ENCODE measurements at regions not wholly inside any gene's neighbourhood (a gene's known extent, or its start where the extent isn't known, plus 50 kb on each side); places are given as distances from the start of the nearest gene placed in this dataset.

DNA sequence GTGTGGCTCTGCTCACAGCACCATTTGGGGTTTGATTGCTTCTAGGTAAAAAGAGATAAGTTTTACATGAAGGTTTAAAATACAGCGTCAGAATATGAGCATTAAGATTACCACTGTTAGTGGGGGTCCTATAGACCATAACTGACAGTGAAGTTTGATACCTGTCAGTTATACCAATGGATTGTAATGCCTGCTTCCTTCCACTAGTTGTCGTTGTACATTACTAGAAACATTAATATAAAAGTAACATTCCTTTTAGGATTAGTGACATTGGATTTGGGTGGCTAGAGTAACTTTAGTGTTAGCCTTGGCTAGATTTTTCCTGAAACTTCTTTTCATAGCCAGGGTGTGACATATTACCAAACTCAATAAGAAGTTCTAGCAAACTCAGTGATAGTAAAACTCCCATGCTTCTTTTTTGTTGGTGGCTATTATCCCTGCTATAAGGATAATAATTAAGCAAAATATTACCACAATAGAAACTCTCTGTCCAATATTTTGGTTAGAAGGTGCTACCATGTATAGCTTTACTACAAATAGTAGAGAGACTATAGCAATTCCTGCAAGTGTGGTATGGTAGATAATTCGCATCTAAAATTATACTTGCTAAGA is 57.1 kb downstream of the FAM181B start:
- WGBS, 2 donors, result 53 to 69% methylated on average over 3 of the region's 3 CpGs
- no peak for DNase-seq
- H3K4me1 ChIP-seq, result no peaks in the 10 kb centered on the region
- no peak overlapping the region for H3K4me3 ChIP-seq
- TF ChIP-seq POLR2A (IDR thresholded peaks at IDR 0.05), result no peak
- TF ChIP-seq, protein P1, sequence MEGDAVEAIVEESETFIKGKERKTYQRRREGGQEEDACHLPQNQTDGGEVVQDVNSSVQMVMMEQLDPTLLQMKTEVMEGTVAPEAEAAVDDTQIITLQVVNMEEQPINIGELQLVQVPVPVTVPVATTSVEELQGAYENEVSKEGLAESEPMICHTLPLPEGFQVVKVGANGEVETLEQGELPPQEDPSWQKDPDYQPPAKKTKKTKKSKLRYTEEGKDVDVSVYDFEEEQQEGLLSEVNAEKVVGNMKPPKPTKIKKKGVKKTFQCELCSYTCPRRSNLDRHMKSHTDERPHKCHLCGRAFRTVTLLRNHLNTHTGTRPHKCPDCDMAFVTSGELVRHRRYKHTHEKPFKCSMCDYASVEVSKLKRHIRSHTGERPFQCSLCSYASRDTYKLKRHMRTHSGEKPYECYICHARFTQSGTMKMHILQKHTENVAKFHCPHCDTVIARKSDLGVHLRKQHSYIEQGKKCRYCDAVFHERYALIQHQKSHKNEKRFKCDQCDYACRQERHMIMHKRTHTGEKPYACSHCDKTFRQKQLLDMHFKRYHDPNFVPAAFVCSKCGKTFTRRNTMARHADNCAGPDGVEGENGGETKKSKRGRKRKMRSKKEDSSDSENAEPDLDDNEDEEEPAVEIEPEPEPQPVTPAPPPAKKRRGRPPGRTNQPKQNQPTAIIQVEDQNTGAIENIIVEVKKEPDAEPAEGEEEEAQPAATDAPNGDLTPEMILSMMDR (IDR thresholded peaks at IDR 0.05), result peak in 1 of 3 experiments; percentile 43
- no peak overlapping the region for H3K27ac ChIP-seq
- no peaks in the 10 kb centered on the region for H3K27me3 ChIP-seq
- intact Hi-C loops (cut with DNase I; ENCODE audit: low total_unique reads), result no loop called here
- H3K36me3 ChIP-seq (ENCODE audit: low read depth, missing control alignments), result no peaks in the 10 kb centered on the region
- no peaks in the 10 kb centered on the region for H3K9me3 ChIP-seq

- Histone ChIP-seq H3K27ac (no peak overlapping the region), H3K27me3 (no peaks in the 10 kb centered on the region), H3K9me3 (no peaks in the 10 kb centered on the region), H3K4me1 (no peaks in the 10 kb centered on the region), H3K4me3 (no peak overlapping the region), H3K36me3 (ENCODE audit: low read depth, missing control alignments) (no peaks in the 10 kb centered on the region)
- TF ChIP-seq, protein P1 (IDR thresholded peaks at IDR 0.05), result no peak
- no peak for TF ChIP-seq POLR2A (IDR thresholded peaks at IDR 0.05)
- WGBS, 2 donors, result 74 to 79% methylated on average over 5 of the region's 5 CpGs
- DNase-seq, result no peak
- intact Hi-C loops (cut with DNase I; ENCODE audit: low total_unique reads), result no loop called here
Observed at GRCh38 chr11:82675838-82676237, 57.8 kb downstream of the FAM181B start.

DNA sequence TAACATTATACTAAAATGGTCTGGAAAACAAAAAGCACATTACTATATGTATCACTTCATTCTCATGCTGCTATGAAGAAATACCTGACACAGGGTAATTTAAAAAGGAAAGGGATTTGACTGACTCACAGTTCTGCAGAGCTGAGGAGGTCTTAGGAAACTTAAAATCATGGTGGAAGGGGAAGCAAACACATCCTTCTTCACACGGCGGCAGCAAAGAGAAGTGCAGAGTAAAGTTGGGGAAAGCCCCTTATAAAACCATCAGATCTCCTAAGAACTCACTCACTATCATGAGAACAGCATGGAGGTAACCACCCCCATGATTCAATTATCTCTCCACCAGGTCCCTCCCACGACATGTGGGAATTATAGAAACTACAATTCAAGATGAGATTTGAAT is 60.0 kb downstream of the FAM181B start:
- H3K4me3 ChIP-seq, result no peak overlapping the region
- H3K27me3 ChIP-seq, result no peaks in the 10 kb centered on the region
- DNase-seq, result no peak
- no peaks in the 10 kb centered on the region for H3K9me3 ChIP-seq
- H3K27ac ChIP-seq, result no peak overlapping the region
- H3K4me1 ChIP-seq, result no peaks in the 10 kb centered on the region
- no peaks in the 10 kb centered on the region for H3K36me3 ChIP-seq (ENCODE audit: low read depth, missing control alignments)
- intact Hi-C loops (cut with DNase I; ENCODE audit: low total_unique reads), result no loop called here
- 66 to 75% methylated on average over 3 of the region's 3 CpGs for WGBS, 2 donors
- TF ChIP-seq POLR2A (IDR thresholded peaks at IDR 0.05), result no peak
- TF ChIP-seq, protein P1 (IDR thresholded peaks at IDR 0.05), result no peak

- intact Hi-C loops (cut with DNase I; ENCODE audit: low total_unique reads), result no loop called here
- H3K4me3 ChIP-seq, result no peak overlapping the region
- TF ChIP-seq, protein P1 (IDR thresholded peaks at IDR 0.05), result no peak
- no peak for TF ChIP-seq POLR2A (IDR thresholded peaks at IDR 0.05)
- WGBS, 2 donors, result 88 to 89% methylated on average over 1 of the region's 1 CpG
- DNase-seq, result no peak
- H3K36me3 ChIP-seq (ENCODE audit: low read depth, missing control alignments), result no peaks in the 10 kb centered on the region
- H3K27me3 ChIP-seq, result no peaks in the 10 kb centered on the region
- no peaks in the 10 kb centered on the region for H3K9me3 ChIP-seq
- H3K27ac ChIP-seq, result no peak overlapping the region
- no peaks in the 10 kb centered on the region for H3K4me1 ChIP-seq
Observed at GRCh38 chr11:82671451-82671850, 62.2 kb downstream of the FAM181B start.

- TF ChIP-seq, protein P1 (IDR thresholded peaks at IDR 0.05), result no peak
- TF ChIP-seq POLR2A (IDR thresholded peaks at IDR 0.05), result no peak
- H3K27ac ChIP-seq, result no peak overlapping the region
- H3K36me3 ChIP-seq (ENCODE audit: low read depth, missing control alignments), result no peaks in the 10 kb centered on the region
- no peaks in the 10 kb centered on the region for H3K4me1 ChIP-seq
- H3K4me3 ChIP-seq, result no peak overlapping the region
- DNase-seq, result no peak
- no peaks in the 10 kb centered on the region for H3K27me3 ChIP-seq
- intact Hi-C loops (cut with DNase I; ENCODE audit: low total_unique reads), result no loop called here
- H3K9me3 ChIP-seq, result no peaks in the 10 kb centered on the region
- 46 to 63% methylated on average over 1 of the region's 1 CpG for WGBS, 2 donors
Observed at GRCh38 chr11:82663535-82663934, 70.1 kb downstream of the FAM181B start.
